GM19238 (cell line): ENCODE measurements at regions not wholly inside any gene's neighbourhood (a gene's known extent, or its start where the extent isn't known, plus 50 kb on each side); places are given as distances from the start of the nearest gene placed in this dataset.

Experiments
- DNase-seq: peaks from one replicate; pipeline ENCODE4 v3.0.0; 2011; ENCODE audit warnings: low spot score; ENCODE audit not compliant: insufficient read length

GRCh38 chr12:42807251-42807650 is 217.7 kb upstream of the PRICKLE1 start:
- DNase-seq, result no peak

- no peak for DNase-seq
These were observed 215.4 kb upstream of the PRICKLE1 start for GRCh38 chr12:42804928-42805327.

DNA sequence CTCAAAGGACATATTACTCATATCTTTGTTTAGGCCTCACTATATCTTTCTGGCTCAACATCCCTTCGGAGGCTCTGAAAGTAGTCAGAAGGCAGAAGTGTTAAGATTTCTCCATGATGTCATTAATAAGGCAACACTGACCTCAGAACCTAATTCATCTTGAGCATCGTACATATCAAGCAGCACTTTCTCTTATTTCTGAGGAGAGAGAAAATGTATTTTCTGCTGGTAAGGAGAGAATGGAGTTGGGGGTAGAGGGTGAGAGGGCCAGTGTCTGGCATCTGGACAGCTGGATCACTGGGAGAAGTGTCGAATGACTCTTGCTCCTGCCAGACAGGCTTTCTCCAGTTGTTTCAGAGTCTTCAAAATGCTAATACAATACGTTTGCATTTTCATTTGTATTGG is 213.2 kb upstream of the PRICKLE1 start:
- no peak for DNase-seq

DNA sequence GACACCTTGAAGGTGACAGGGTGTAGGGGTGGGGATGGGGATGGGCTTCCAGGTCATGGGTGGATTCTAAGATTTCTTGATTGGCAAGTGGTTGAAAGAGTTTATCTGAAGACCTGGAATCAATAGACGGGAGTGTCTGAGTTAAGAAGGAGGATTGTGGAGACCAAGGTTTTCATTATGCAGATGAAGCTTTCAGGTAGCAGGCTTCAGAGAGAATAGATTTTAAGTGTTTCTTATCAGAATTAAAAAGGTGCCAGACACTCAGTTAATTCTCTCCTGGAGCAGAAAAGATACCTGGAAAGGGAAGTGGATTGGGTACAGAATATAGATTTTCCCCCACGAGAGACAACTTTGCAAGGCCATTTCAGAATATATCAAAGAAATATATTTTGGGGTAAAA is 211.7 kb upstream of the PRICKLE1 start:
- no peak for DNase-seq

- DNase-seq, result no peak
These were observed 210.4 kb upstream of the PRICKLE1 start for GRCh38 chr12:42799966-42800365.

- DNase-seq, result no peak
These were observed 209.4 kb upstream of the PRICKLE1 start for GRCh38 chr12:42798811-42799438.

DNA sequence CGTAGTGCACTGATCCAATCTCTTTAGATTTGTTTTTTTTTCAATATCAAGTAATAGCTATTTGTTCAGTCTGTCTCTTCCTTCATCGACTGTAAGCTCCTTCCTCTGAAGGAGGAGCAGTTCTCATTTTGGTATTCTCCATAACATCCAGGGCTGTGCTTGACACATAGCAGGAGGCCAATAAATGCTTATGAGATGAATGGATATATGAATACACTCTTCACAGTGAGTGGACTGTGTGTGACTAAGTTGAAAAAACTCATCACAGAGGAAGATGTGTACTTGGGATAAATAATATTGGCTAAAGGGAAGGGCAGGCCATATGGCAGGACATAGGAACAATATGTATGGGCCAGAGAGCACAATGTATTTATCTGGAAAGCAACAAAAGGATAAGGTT is 205.3 kb upstream of the PRICKLE1 start:
- DNase-seq, result no peak

- no peak for DNase-seq
These were observed 203.6 kb upstream of the PRICKLE1 start for GRCh38 chr12:42793166-42793565.

DNA sequence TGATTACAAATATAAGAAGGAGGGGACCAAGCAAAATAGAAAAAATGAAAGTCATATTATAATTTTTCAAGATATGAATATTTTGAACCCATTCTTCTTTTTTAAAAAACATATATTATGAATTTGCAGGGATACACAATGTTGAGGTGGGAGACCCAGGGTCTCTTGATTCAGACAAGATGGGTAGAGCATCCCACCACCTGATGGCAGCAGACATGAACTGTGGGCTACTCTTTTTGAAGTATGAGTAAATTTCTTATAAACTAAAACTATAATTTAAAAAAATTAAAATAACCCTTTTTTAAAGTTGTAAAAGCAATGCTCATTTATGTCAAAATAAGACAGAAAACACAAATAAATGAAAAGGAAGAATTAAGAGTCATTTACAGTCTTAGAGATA is 202.7 kb upstream of the PRICKLE1 start:
- DNase-seq, result no peak

GRCh38 chr12:42791399-42791798 is 201.9 kb upstream of the PRICKLE1 start:
- no peak for DNase-seq

- no peak for DNase-seq
These were observed 201.2 kb upstream of the PRICKLE1 start for GRCh38 chr12:42790761-42791151.

DNA sequence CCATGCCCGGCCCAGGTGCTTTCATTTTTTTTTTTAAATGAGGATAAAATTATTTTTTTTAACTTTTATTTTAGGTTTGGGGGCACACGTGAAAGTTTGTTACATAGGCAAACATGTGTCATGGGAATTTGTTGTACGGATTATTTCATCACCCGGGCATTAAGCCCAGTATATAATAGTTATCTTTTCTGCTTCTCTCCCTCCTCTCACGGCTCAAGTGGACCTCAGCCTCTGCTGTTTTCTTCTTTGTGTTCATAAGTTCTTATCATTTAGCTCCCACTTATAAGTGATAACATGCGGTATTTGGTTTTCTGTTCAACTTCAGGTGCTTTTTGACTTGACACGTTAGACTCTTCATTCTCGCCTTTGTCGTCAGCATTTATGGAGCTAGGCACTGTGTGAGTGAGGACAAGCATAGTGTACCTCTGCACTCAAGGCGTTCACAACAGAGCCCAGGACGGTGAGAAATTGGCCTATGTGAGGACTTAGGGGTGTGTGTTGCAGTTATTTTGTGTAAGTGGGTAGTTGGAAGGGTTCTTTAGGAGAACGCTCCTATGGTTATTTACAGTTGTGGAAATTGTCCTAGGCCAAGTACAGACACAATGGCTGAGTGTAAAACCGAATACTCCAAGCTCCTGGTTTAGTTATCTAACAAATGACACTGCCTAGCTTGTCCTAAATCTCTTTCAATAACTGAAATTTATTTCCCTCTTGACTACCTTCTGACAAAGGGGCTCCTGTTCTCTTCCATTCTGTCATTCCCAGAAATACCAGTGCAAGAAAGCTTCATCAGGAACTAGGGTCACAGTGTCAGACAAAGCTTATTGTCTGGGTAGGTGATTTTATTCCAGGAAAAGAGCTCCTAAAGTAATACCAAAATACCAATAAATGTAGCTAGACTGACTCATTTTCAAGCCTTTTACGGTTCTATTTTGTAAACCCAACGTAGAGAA is 200.5 kb upstream of the PRICKLE1 start:
- no peak for DNase-seq

DNA sequence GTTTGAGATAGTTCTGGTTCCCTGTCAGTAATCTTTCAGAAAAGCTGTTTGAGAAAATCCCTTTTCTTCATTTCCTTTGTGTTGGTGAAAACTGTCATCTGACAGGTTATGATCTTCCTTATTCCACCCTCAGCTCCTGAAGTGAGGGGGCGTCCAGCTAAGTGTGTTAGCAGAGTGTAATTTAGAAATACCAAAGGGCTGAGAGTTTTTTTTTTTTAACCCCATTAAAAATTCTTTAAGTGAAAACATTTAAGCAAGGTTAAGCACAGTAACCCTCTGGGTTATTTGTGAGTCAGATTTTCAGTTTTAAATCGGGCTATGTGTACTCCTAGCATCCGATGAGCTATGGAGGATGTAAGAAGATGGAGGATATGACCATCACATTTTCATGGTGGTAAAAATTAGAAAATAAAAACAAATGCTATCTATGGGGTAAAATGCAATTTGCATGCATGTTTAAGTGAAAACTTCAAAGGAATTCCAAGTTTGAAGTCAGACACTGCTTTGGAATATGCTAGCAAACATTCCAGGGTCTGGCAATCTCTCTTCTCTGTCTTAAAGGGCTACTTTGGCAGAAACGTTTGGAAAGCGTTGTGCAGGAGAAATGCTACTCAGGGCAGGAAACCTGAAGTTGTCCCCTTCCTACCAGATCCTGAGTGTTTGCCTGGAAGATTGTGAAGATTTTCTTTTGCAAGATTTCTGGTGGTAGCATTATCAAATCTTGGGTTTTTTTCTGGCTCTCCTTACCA is 197.0 kb upstream of the PRICKLE1 start:
- no peak for DNase-seq

GRCh38 chr12:42785944-42786343 is 196.4 kb upstream of the PRICKLE1 start:
- no peak for DNase-seq

GRCh38 chr12:42780671-42781070 is 191.1 kb upstream of the PRICKLE1 start:
- DNase-seq, result no peak

DNA sequence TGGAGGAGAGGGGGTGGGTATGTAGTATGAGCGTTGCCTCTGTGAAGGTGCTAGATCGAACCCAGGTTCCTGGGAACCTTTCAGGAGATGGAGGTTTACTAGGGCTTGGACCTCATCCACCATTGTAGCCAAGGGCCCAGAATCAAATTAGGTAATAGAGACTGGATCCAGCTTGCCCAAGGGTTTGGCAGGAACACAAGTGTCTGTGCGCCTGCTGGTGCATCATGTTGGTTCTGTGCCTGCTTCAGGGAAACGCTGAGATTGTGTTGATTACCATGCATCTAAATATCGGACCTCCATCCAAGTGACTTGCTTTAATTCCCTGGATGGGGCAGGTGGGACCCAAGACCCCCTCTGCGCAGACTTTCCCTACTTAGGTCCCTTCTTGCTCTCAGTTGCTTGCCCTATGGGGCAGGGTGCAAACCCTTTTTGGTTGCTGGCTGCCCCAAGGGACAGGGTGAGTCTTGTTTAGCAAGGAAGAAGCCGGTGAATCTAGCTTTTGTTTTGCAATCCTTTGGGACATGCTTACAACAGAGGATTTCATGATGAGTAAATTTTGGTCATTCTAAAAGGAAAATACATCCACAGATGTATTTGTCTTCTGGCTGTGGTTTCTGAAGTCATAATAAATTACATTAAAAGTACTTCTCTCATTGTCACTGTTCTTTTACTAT is 189.8 kb upstream of the PRICKLE1 start:
- DNase-seq, result no peak

DNA sequence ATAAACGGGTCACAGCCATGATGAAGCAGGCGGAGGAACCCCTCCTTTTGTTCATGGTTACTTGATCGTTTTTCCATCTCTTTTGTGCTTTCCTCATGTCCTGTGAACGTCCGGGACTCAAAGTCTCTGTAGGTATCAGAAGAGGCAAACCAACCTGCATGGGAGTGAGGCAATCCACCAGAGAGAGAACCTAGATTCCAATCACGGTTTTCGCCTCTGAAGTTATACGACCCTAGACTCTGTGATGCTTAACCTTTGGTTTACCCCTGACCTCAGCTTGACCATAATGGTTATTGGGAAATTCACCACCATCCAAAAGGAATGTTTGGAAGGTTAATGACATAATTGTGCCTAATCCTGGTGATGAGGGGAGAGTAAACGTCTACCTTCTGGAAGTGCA is 186.8 kb upstream of the PRICKLE1 start:
- no peak for DNase-seq

GRCh38 chr12:42774238-42774637 is 184.7 kb upstream of the PRICKLE1 start:
- no peak for DNase-seq

DNA sequence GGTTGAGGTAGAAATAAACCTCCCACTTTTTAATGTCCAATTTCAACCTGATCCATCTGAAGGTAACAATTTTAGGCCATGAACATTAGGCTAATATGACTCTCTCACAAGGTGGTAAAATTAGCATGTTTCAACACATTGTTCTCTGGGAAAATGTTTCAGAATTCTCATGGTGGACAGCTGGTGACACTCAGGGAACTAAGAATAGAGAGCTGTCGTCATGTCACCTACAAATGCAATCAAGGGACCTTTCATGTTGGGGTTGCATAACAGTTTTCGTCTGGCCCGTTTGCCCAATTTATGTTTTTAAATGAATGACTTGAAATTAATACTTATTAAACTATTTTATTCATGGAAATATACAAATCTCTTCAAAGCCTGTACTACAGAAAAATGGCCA is 180.7 kb upstream of the PRICKLE1 start:
- no peak for DNase-seq

DNA sequence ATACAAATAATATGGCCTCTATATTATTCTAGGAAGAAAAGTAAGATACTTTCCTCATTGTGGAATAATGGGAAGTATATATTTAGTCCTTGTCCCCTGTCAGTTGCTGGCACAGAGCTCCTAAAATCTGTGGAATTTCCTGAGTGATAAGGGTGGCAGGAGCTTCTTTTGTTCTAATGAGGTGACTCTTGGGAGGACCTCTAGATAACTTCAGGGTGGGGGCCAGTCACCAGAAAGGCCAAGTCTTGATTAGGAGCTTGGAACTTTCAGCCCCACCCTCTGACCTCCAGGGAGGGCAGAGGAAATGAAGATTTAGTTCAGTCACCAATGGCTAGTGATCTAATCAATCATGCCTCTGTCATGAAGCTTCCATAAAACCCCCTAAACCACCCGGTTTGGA is 179.9 kb upstream of the PRICKLE1 start:
- no peak for DNase-seq

DNA sequence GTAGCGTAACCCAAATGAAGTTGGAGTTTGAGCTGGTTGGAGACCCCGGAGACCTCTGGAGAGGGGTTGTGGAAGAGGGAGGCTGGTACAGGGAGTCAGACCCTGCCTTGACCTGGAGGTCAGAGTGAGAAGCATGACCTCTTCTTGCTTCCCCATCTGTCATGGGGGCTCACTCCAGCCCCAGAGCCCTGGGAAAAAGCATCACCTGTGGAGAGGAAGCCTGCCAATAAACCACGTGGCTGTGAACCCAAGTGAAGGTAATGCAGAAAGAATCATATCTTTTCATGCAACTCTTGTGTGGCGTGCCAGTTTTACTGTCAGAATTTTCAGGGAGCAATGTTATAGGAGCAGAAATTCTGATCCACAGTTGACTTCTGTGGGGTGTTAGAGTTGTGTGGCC is 178.5 kb upstream of the PRICKLE1 start:
- DNase-seq, result no peak
